ENCODE measurements at regions not wholly inside any gene's neighbourhood (a gene's known extent, or its start where the extent isn't known, plus 50 kb on each side); places are given as distances from the start of the nearest gene placed in this dataset.

GRCh38 chr2:128380961-128381938 lies 62.6 kb upstream of the HS6ST1 start:
- DNase-seq, result no peak

GRCh38 chr2:128384446-128384845 lies 65.8 kb upstream of the HS6ST1 start:
- DNase-seq, result no peak

- DNase-seq, result no peak
Observed at GRCh38 chr2:128384956-128385355, 66.3 kb upstream of the HS6ST1 start.

GRCh38 chr2:128385365-128385764 lies 66.7 kb upstream of the HS6ST1 start:
- no peak for DNase-seq

- DNase-seq, result no peak
Observed at GRCh38 chr2:128386066-128386465, 67.4 kb upstream of the HS6ST1 start.

- DNase-seq, result no peak
Observed at GRCh38 chr2:128388499-128388941, 69.9 kb upstream of the HS6ST1 start.

GRCh38 chr2:128389388-128390086 lies 70.9 kb upstream of the HS6ST1 start:
- DNase-seq, result no peak

- DNase-seq, result no peak
Observed at GRCh38 chr2:128390256-128390990, 71.8 kb upstream of the HS6ST1 start.

- no peak for DNase-seq
Observed at GRCh38 chr2:128390991-128391630, 72.4 kb upstream of the HS6ST1 start.

- DNase-seq, result no peak
Observed at GRCh38 chr2:128391679-128392078, 73.0 kb upstream of the HS6ST1 start.

GRCh38 chr2:128392207-128392606 lies 73.5 kb upstream of the HS6ST1 start:
- no peak for DNase-seq

- no peak for DNase-seq
Observed at GRCh38 chr2:128394007-128394730, 75.5 kb upstream of the HS6ST1 start.

GRCh38 chr2:128395196-128395595 lies 76.5 kb upstream of the HS6ST1 start:
- no peak for DNase-seq

- no peak for DNase-seq
Observed at GRCh38 chr2:128395640-128396499, 77.2 kb upstream of the HS6ST1 start.

- no peak for DNase-seq
Observed at GRCh38 chr2:128396500-128396891, 77.8 kb upstream of the HS6ST1 start.

- no peak for DNase-seq
Observed at GRCh38 chr2:128396946-128397345, 78.3 kb upstream of the HS6ST1 start.

GRCh38 chr2:128399256-128399655 lies 80.6 kb upstream of the HS6ST1 start:
- no peak for DNase-seq

GRCh38 chr2:128399690-128400291 lies 81.1 kb upstream of the HS6ST1 start:
- no peak for DNase-seq

GRCh38 chr2:128401680-128402079 lies 83.0 kb upstream of the HS6ST1 start:
- no peak for DNase-seq

- no peak for DNase-seq
Observed at GRCh38 chr2:128402911-128403670, 84.4 kb upstream of the HS6ST1 start.

Measured in activated CD4-positive, CD25-positive, alpha-beta regulatory T cell (primary cell).